HG03097 (cell line): ENCODE measurements at regions not wholly inside any gene's neighbourhood (a gene's known extent, or its start where the extent isn't known, plus 50 kb on each side); places are given as distances from the start of the nearest gene placed in this dataset.

Source experiments
- ATAC-seq: cut with Tn5 transposase; IDR thresholded peaks from one replicate; pipeline ENCODE4 v1.9.1; 2021; ENCODE audit not compliant: unreplicated experiment, low FRiP score

- no peak for ATAC-seq
Observed at GRCh38 chr10:117429643-117430265, 54.5 kb upstream of the PDZD8 start.

GRCh38 chr10:117427356-117427755, 52.1 kb upstream of the PDZD8 start:
- no peak for ATAC-seq

GRCh38 chr10:117425974-117426566, 50.8 kb upstream of the PDZD8 start:
- no peak for ATAC-seq

- ATAC-seq: no peak
Observed at GRCh38 chr10:117424883-117425649, 49.8 kb upstream of the PDZD8 start.
